GM12891 (cell line): ENCODE measurements at regions not wholly inside any gene's neighbourhood (a gene's known extent, or its start where the extent isn't known, plus 50 kb on each side); places are given as distances from the start of the nearest gene placed in this dataset.

Experiments
- POLR2A ChIP-seq: IDR thresholded peaks from 2 replicates; pipeline ENCODE4 v1.6.1; 2011; ENCODE audit warnings: low read depth, low read length, control low read depth
- TAF1 ChIP-seq: IDR thresholded peaks from 2 replicates; pipeline ENCODE4 v1.6.1; 2011; ENCODE audit warnings: low read depth, low read length, control low read depth

DNA sequence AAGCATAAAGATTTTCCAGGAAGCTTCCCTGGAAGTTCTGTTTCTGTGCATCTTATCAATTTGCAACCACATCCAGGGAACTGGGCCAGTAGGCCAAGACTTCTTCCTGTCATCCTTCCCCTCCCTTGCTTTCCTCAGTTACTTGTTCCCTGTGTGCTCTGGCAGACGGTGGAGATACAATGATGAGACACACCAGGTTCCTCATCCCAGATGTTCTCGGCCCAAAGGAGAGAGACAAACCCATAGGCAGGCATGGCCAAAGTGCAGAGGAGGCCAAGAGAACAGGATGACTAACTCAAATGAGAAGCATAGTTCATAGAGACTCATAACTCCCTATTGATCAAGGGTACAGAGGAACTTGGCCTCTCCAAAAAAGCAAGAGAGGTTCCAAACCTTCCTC is 652.6 kb downstream of the CCDC171 start:
- no peak for TF ChIP-seq POLR2A
- no peak for TF ChIP-seq TAF1
